GM19035 (cell line): ENCODE measurements at regions not wholly inside any gene's neighbourhood (a gene's known extent, or its start where the extent isn't known, plus 50 kb on each side); places are given as distances from the start of the nearest gene placed in this dataset.

Experiments used
- ATAC-seq: cut with Tn5 transposase; IDR thresholded peaks from one replicate; pipeline ENCODE4 v1.9.1; 2021; ENCODE audit not compliant: unreplicated experiment

GRCh38 chr6:164502833-164503232, 806.6 kb downstream of the C6orf118 start:
- no peak for ATAC-seq

GRCh38 chr6:164495882-164496495, 813.4 kb downstream of the C6orf118 start:
- ATAC-seq = no peak

- no peak for ATAC-seq
Measured at GRCh38 chr6:164478426-164478825, 831.0 kb downstream of the C6orf118 start.

GRCh38 chr6:164477790-164478189, 831.6 kb downstream of the C6orf118 start:
- no peak for ATAC-seq

GRCh38 chr6:164477101-164477500, 832.3 kb downstream of the C6orf118 start:
- no peak for ATAC-seq

- ATAC-seq = no peak
Measured at GRCh38 chr6:164469276-164469949, 840.0 kb downstream of the C6orf118 start.

GRCh38 chr6:164455835-164456234, 853.6 kb downstream of the C6orf118 start:
- ATAC-seq = no peak

- ATAC-seq = no peak
Measured at GRCh38 chr6:164453835-164454234, 855.6 kb downstream of the C6orf118 start.

GRCh38 chr6:164442572-164442971, 866.8 kb downstream of the C6orf118 start:
- ATAC-seq = no peak

- no peak for ATAC-seq
Measured at GRCh38 chr6:164439331-164439730, 870.1 kb downstream of the C6orf118 start.

- ATAC-seq = no peak
Measured at GRCh38 chr6:164436976-164437375, 872.4 kb downstream of the C6orf118 start.

GRCh38 chr6:164427728-164428402, 881.5 kb downstream of the C6orf118 start:
- ATAC-seq = no peak

- no peak for ATAC-seq
Measured at GRCh38 chr6:164424489-164424888, 884.9 kb downstream of the C6orf118 start.

- ATAC-seq = no peak
Measured at GRCh38 chr6:164419099-164419498, 890.3 kb downstream of the C6orf118 start.

- ATAC-seq = no peak
Measured at GRCh38 chr6:164418262-164418588, 891.2 kb downstream of the C6orf118 start.

GRCh38 chr6:164417537-164418261, 891.7 kb downstream of the C6orf118 start:
- no peak for ATAC-seq

- no peak for ATAC-seq
Measured at GRCh38 chr6:164415832-164416563, 893.4 kb downstream of the C6orf118 start.

- no peak for ATAC-seq
Measured at GRCh38 chr6:164414695-164415094, 894.7 kb downstream of the C6orf118 start.

GRCh38 chr6:164412566-164412965, 896.8 kb downstream of the C6orf118 start:
- ATAC-seq = no peak

GRCh38 chr6:164410017-164410416, 899.4 kb downstream of the C6orf118 start:
- no peak for ATAC-seq
